Neural progenitor cell (in vitro differentiated cells): ENCODE measurements at regions not wholly inside any gene's neighbourhood (a gene's known extent, or its start where the extent isn't known, plus 50 kb on each side); places are given as distances from the start of the nearest gene placed in this dataset.
"Not testable (repeated sequence)": the region's sequence is repeated elsewhere in the genome, so short reads cannot be mapped to it uniquely, and the experiment has no call there.

Experiments
- DNase-seq: peaks from one replicate; pipeline ENCODE4 v3.0.0-alpha.2; 2016; ENCODE audit warnings: low spot score
- H2AFZ ChIP-seq: fragments of 200-600 bp; sonication (generic); replicated peaks from 2 replicates; pipeline ENCODE4 v1.6.1; 2016; ENCODE audit warnings: antibody characterized with exemption
- H3F3A ChIP-seq: fragments of 200-600 bp; sonication (generic); 2 replicates; pipeline ENCODE4 v1.6.1; 2016; ENCODE audit warnings: antibody characterized with exemption, low read depth
- H3K27ac ChIP-seq: fragments of 200-600 bp; sonication (generic); 2 replicates; pipeline ENCODE4 v1.5.1; 2016; ENCODE audit warnings: mild to moderate bottlenecking
- H3K27me3 ChIP-seq: fragments of 200-600 bp; sonication (generic); 2 replicates; pipeline ENCODE4 v1.6.1; 2016; ENCODE audit warnings: mild to moderate bottlenecking, moderate library complexity
- H3K36me3 ChIP-seq: fragments of 200-600 bp; sonication (generic); 2 replicates; pipeline ENCODE4 v1.5.1; 2016
- H3K4me1 ChIP-seq: fragments of 200-600 bp; sonication (generic); 2 replicates; pipeline ENCODE4 v1.6.1; 2016; ENCODE audit warnings: mixed run types
- H3K4me2 ChIP-seq: fragments of 200-600 bp; sonication (generic); 2 replicates; pipeline ENCODE4 v1.6.1; 2016
- H3K4me3 ChIP-seq: fragments of 200-600 bp; sonication (generic); 2 replicates; pipeline ENCODE4 v1.5.1; 2016
- H3K79me2 ChIP-seq: fragments of 200-600 bp; sonication (generic); 2 replicates; pipeline ENCODE4 v1.6.1; 2016; ENCODE audit warnings: low read depth
- H3K9ac ChIP-seq: fragments of 200-600 bp; sonication (generic); 2 replicates; pipeline ENCODE4 v1.6.1; 2016
- H3K9me3 ChIP-seq: fragments of 200-600 bp; sonication (generic); 2 replicates; pipeline ENCODE4 v1.5.1; 2016; ENCODE audit warnings: low read depth
- H4K20me1 ChIP-seq: fragments of 200-600 bp; sonication (generic); 2 replicates; pipeline ENCODE4 v1.6.1; 2016; ENCODE audit warnings: low read depth
- H3K27ac Mint-ChIP-seq: 3 replicates; pipeline ENCODE4 v1.8.0; 2021; ENCODE audit warnings: mixed read lengths
- H3K27me3 Mint-ChIP-seq: 2 replicates; pipeline ENCODE4 v1.8.0; 2022; ENCODE audit warnings: low read depth, mild to moderate bottlenecking, inconsistent platforms, moderate library complexity, mixed read lengths; ENCODE audit not compliant: insufficient read depth
- H3K36me3 Mint-ChIP-seq: 3 replicates; pipeline ENCODE4 v1.8.0; 2021; ENCODE audit warnings: mixed read lengths
- H3K4me1 Mint-ChIP-seq: 3 replicates; pipeline ENCODE4 v1.8.0; 2021; ENCODE audit warnings: mixed read lengths
- H3K4me3 Mint-ChIP-seq: 3 replicates; pipeline ENCODE4 v1.8.0; 2021; ENCODE audit warnings: mild to moderate bottlenecking, moderate library complexity, mixed read lengths
- H3K9me3 Mint-ChIP-seq: 3 replicates; pipeline ENCODE4 v1.8.0; 2020; ENCODE audit warnings: mixed read lengths
- CTCF ChIP-seq: fragments of 200-600 bp; sonication (generic); IDR thresholded peaks from 2 replicates; pipeline ENCODE4 v1.5.1; 2017; ENCODE audit warnings: antibody characterized with exemption, mild to moderate bottlenecking
- EZH2 ChIP-seq: fragments of 200-600 bp; sonication (generic); IDR thresholded peaks from 2 replicates; pipeline ENCODE4 v1.6.1; 2017; ENCODE audit warnings: antibody characterized with exemption, mild to moderate bottlenecking, moderate library complexity
- EZH2phosphoT487 ChIP-seq: fragments of 200-600 bp; sonication (generic); IDR thresholded peaks from 2 replicates; pipeline ENCODE4 v1.6.1; 2017; ENCODE audit warnings: antibody characterized with exemption

GRCh38 chr2:132033365-132033764, 128.4 kb downstream of the ANKRD30BL start:
- H3K9me3 Mint-ChIP-seq, result no peaks in the 10 kb centered on the region
- Histone ChIP-seq H3K4me2 (no peak overlapping the region), H2AFZ (no peak overlapping the region), H3K27me3 (peaks cover 13% of the 10 kb centered on the region), H4K20me1 (no peaks in the 10 kb centered on the region), H3K36me3 (no peaks in the 10 kb centered on the region), H3F3A (no peaks in the 10 kb centered on the region), H3K79me2 (no peaks in the 10 kb centered on the region), H3K4me1 (no peaks in the 10 kb centered on the region), H3K27ac (no peak overlapping the region), H3K9ac (no peak overlapping the region), H3K4me3 (no peak overlapping the region), H3K9me3 (no peaks in the 10 kb centered on the region)
- no peak overlapping the region for H3K4me3 Mint-ChIP-seq
- H3K36me3 Mint-ChIP-seq, result peaks cover 1% of the 10 kb centered on the region
- H3K27ac Mint-ChIP-seq, result no peak overlapping the region
- no peaks in the 10 kb centered on the region for H3K4me1 Mint-ChIP-seq
- peaks cover 2% of the 10 kb centered on the region for H3K27me3 Mint-ChIP-seq
- TF ChIP-seq EZH2 (no peak), CTCF (no peak), EZH2phosphoT487 (no peak)
- DNase-seq, result no peak

- peaks cover 63% of the 10 kb centered on the region for H3K27me3 ChIP-seq
- not testable (repeated sequence) for H3K4me3 Mint-ChIP-seq, H3K9me3 ChIP-seq, DNase-seq, H3K4me1 Mint-ChIP-seq, H3F3A ChIP-seq, H3K9me3 Mint-ChIP-seq, H4K20me1 ChIP-seq, H3K4me1 ChIP-seq, H3K4me2 ChIP-seq, H3K27ac Mint-ChIP-seq, H3K4me3 ChIP-seq, H3K36me3 Mint-ChIP-seq, H3K27ac ChIP-seq, H3K36me3 ChIP-seq, H2AFZ ChIP-seq, H3K9ac ChIP-seq, H3K79me2 ChIP-seq
- H3K27me3 Mint-ChIP-seq, result peaks cover 25% of the 10 kb centered on the region
Measured at GRCh38 chr2:132012046-132012445, 149.7 kb downstream of the ANKRD30BL start.

- no peaks in the 10 kb centered on the region for H3K79me2 ChIP-seq
- Mint-ChIP-seq H3K4me1 (peaks cover 2% of the 10 kb centered on the region), H3K4me3 (peak overlapping the region; percentile 89), H3K9me3 (no peaks in the 10 kb centered on the region), H3K27ac (no peak overlapping the region), H3K27me3 (peaks cover 23% of the 10 kb centered on the region), H3K36me3 (no peaks in the 10 kb centered on the region)
- H3K27me3 ChIP-seq, result peaks cover 74% of the 10 kb centered on the region
- H3K36me3 ChIP-seq, result no peaks in the 10 kb centered on the region
- H3K4me1 ChIP-seq, result no peaks in the 10 kb centered on the region
- H3K4me2 ChIP-seq, result peak overlapping the region; percentile 84
- H3K9ac ChIP-seq, result no peak overlapping the region
- H3K4me3 ChIP-seq, result peak overlapping the region; percentile 63
- TF ChIP-seq EZH2phosphoT487 (peak; percentile 99), CTCF (no peak), EZH2 (peak; percentile 100)
- no peaks in the 10 kb centered on the region for H4K20me1 ChIP-seq
- peak; percentile 32 for DNase-seq
- no peaks in the 10 kb centered on the region for H3F3A ChIP-seq
- peak overlapping the region; percentile 93 for H2AFZ ChIP-seq
- H3K9me3 ChIP-seq, result no peaks in the 10 kb centered on the region
- H3K27ac ChIP-seq, result no peak overlapping the region
Measured at GRCh38 chr2:132009874-132010521, 151.8 kb downstream of the ANKRD30BL start.

GRCh38 chr2:132009177-132009873, 152.4 kb downstream of the ANKRD30BL start:
- H3K4me1 ChIP-seq, result no peaks in the 10 kb centered on the region
- peak overlapping the region; percentile 93 for H2AFZ ChIP-seq
- peak overlapping the region; percentile 86 for H3K4me3 Mint-ChIP-seq
- H3F3A ChIP-seq, result no peaks in the 10 kb centered on the region
- peak overlapping the region; percentile 84 for H3K4me2 ChIP-seq
- H4K20me1 ChIP-seq, result no peaks in the 10 kb centered on the region
- no peak overlapping the region for H3K27ac ChIP-seq
- DNase-seq, result no peak
- H3K4me3 ChIP-seq, result peak overlapping the region; percentile 63
- H3K79me2 ChIP-seq, result no peaks in the 10 kb centered on the region
- no peaks in the 10 kb centered on the region for H3K36me3 Mint-ChIP-seq
- peaks cover 2% of the 10 kb centered on the region for H3K4me1 Mint-ChIP-seq
- H3K9me3 Mint-ChIP-seq, result no peaks in the 10 kb centered on the region
- H3K27ac Mint-ChIP-seq, result no peak overlapping the region
- no peaks in the 10 kb centered on the region for H3K9me3 ChIP-seq
- TF ChIP-seq EZH2 (no peak), CTCF (no peak), EZH2phosphoT487 (no peak)
- H3K27me3 Mint-ChIP-seq, result peaks cover 23% of the 10 kb centered on the region
- no peaks in the 10 kb centered on the region for H3K36me3 ChIP-seq
- peaks cover 74% of the 10 kb centered on the region for H3K27me3 ChIP-seq
- H3K9ac ChIP-seq, result no peak overlapping the region

GRCh38 chr2:131990751-131991150, 171.0 kb downstream of the ANKRD30BL start:
- H3K36me3 Mint-ChIP-seq, H2AFZ ChIP-seq, H3K79me2 ChIP-seq, H3K27ac ChIP-seq, H3K27me3 Mint-ChIP-seq, H3K9me3 ChIP-seq, H3F3A ChIP-seq, H3K4me2 ChIP-seq, H3K9me3 Mint-ChIP-seq, DNase-seq, H3K4me3 ChIP-seq, H3K36me3 ChIP-seq, H3K27ac Mint-ChIP-seq, H3K4me1 ChIP-seq, H3K9ac ChIP-seq, H3K4me3 Mint-ChIP-seq, H3K27me3 ChIP-seq, H4K20me1 ChIP-seq, H3K4me1 Mint-ChIP-seq: not testable (repeated sequence)
